ENCODE measurements at regions not wholly inside any gene's neighbourhood (a gene's known extent, or its start where the extent isn't known, plus 50 kb on each side); places are given as distances from the start of the nearest gene placed in this dataset.

- TF ChIP-seq CTCF (IDR thresholded peaks at IDR 0.05; ENCODE audit: low read depth, low read length, poor library complexity, severe bottlenecking) (no peak), EZH2phosphoT487 (IDR thresholded peaks at IDR 0.05; ENCODE audit: borderline replicate concordance, low read length) (no peak)
Measured at GRCh38 chr4:57443787-57444186, 333.6 kb upstream of the IGFBP7 start.

All from DOHH2 (cell line).